ENCODE measurements at regions not wholly inside any gene's neighbourhood (a gene's known extent, or its start where the extent isn't known, plus 50 kb on each side); places are given as distances from the start of the nearest gene placed in this dataset.

- no peak for FAIRE-seq
- no peak for TF ChIP-seq POLR2A (IDR thresholded peaks at IDR 0.05; ENCODE audit: low read depth, low read length)
Observed at GRCh38 chr2:64315291-64315960, 138.5 kb upstream of the LGALSL start.

GRCh38 chr2:64317707-64318475 lies 136.1 kb upstream of the LGALSL start:
- TF ChIP-seq POLR2A (IDR thresholded peaks at IDR 0.05; ENCODE audit: low read depth, low read length) = no peak
- no peak for DNase-seq (ENCODE audit: insufficient read length, low spot score)
- FAIRE-seq = no peak

More at GRCh38 chr2:64315291-64315960, 138.5 kb upstream of the LGALSL start:
- DNase-seq (ENCODE audit: insufficient read length, low spot score) = no peak

GRCh38 chr2:64318476-64318748 lies 135.6 kb upstream of the LGALSL start:
- FAIRE-seq = no peak

GRCh38 chr2:64319896-64320295 lies 134.1 kb upstream of the LGALSL start:
- DNase-seq (ENCODE audit: insufficient read length, low spot score) (no peak), FAIRE-seq (no peak)
- no peak for TF ChIP-seq POLR2A (IDR thresholded peaks at IDR 0.05; ENCODE audit: low read depth, low read length)

More at GRCh38 chr2:64318476-64318748, 135.6 kb upstream of the LGALSL start:
- no peak for DNase-seq (ENCODE audit: insufficient read length, low spot score)
- no peak for TF ChIP-seq POLR2A (IDR thresholded peaks at IDR 0.05; ENCODE audit: low read depth, low read length)

- FAIRE-seq (no peak), DNase-seq (ENCODE audit: insufficient read length, low spot score) (no peak)
- no peak for TF ChIP-seq POLR2A (IDR thresholded peaks at IDR 0.05; ENCODE audit: low read depth, low read length)
Observed at GRCh38 chr2:64322433-64322832, 131.5 kb upstream of the LGALSL start.

- DNase-seq (ENCODE audit: insufficient read length, low spot score) (no peak), FAIRE-seq (no peak)
- TF ChIP-seq POLR2A (IDR thresholded peaks at IDR 0.05; ENCODE audit: low read depth, low read length) = no peak
Observed at GRCh38 chr2:64323197-64323596, 130.8 kb upstream of the LGALSL start.

- FAIRE-seq (no peak), DNase-seq (ENCODE audit: insufficient read length, low spot score) (no peak)
- TF ChIP-seq POLR2A (IDR thresholded peaks at IDR 0.05; ENCODE audit: low read depth, low read length) = no peak
Observed at GRCh38 chr2:64324746-64325410, 129.1 kb upstream of the LGALSL start.

- TF ChIP-seq POLR2A (IDR thresholded peaks at IDR 0.05; ENCODE audit: low read depth, low read length) = no peak
- FAIRE-seq = no peak
- no peak for DNase-seq (ENCODE audit: insufficient read length, low spot score)
Observed at GRCh38 chr2:64325477-64325851, 128.5 kb upstream of the LGALSL start.

- TF ChIP-seq POLR2A (IDR thresholded peaks at IDR 0.05; ENCODE audit: low read depth, low read length) = no peak
- no peak for DNase-seq (ENCODE audit: insufficient read length, low spot score)
Observed at GRCh38 chr2:64325852-64326577, 127.9 kb upstream of the LGALSL start.

GRCh38 chr2:64326578-64327050 lies 127.3 kb upstream of the LGALSL start:
- DNase-seq (ENCODE audit: insufficient read length, low spot score) (no peak), FAIRE-seq (no peak)
- no peak for TF ChIP-seq POLR2A (IDR thresholded peaks at IDR 0.05; ENCODE audit: low read depth, low read length)

More at GRCh38 chr2:64325852-64326577, 127.9 kb upstream of the LGALSL start:
- no peak for FAIRE-seq

- FAIRE-seq (no peak), DNase-seq (ENCODE audit: insufficient read length, low spot score) (no peak)
Observed at GRCh38 chr2:64327129-64327509, 126.8 kb upstream of the LGALSL start.

GRCh38 chr2:64327510-64328414 lies 126.2 kb upstream of the LGALSL start:
- no peak for TF ChIP-seq POLR2A (IDR thresholded peaks at IDR 0.05; ENCODE audit: low read depth, low read length)
- DNase-seq (ENCODE audit: insufficient read length, low spot score) (no peak), FAIRE-seq (no peak)

More at GRCh38 chr2:64327129-64327509, 126.8 kb upstream of the LGALSL start:
- no peak for TF ChIP-seq POLR2A (IDR thresholded peaks at IDR 0.05; ENCODE audit: low read depth, low read length)

GRCh38 chr2:64328415-64328722 lies 125.6 kb upstream of the LGALSL start:
- FAIRE-seq (no peak), DNase-seq (ENCODE audit: insufficient read length, low spot score) (no peak)
- no peak for TF ChIP-seq POLR2A (IDR thresholded peaks at IDR 0.05; ENCODE audit: low read depth, low read length)
